HEK293T (cell line): ENCODE measurements at regions not wholly inside any gene's neighbourhood (a gene's known extent, or its start where the extent isn't known, plus 50 kb on each side); places are given as distances from the start of the nearest gene placed in this dataset.

Experiments
- CTCF ChIA-PET: fragments of 350-600 bp; formaldehyde crosslinking; extraction: SDS; loops from one replicate; lab custom pipeline; 2021; ENCODE audit warnings: antibody characterized with exemption, inconsistent platforms; lab: Yijun Ruan, JAX
- POLR2A ChIA-PET: fragments of 350-600 bp; formaldehyde crosslinking; extraction: SDS; loops from one replicate; lab custom pipeline; 2020; ENCODE audit warnings: antibody characterized with exemption, inconsistent platforms; lab: Yijun Ruan, JAX
- DNase-seq: peaks from one replicate; pipeline ENCODE4 v3.0.0; 2012; ENCODE audit warnings: mixed read lengths; ENCODE audit errors: extremely low spot score
- ARNT ChIP-seq: fragments of 450-650 bp; IDR thresholded peaks from 2 replicates; pipeline ENCODE4 v1.6.1; 2017; ENCODE audit warnings: mild to moderate bottlenecking
- BHLHE40 ChIP-seq: fragments of 450-650 bp; IDR thresholded peaks from 2 replicates; pipeline ENCODE4 v1.6.1; 2016; ENCODE audit warnings: mild to moderate bottlenecking, moderate library complexity, borderline replicate concordance
- CTBP1 ChIP-seq: fragments of 450-650 bp; IDR thresholded peaks from 2 replicates; pipeline ENCODE4 v1.6.1; 2016; ENCODE audit warnings: borderline replicate concordance
- ELF4 ChIP-seq: fragments of 450-650 bp; IDR thresholded peaks from 2 replicates; pipeline ENCODE4 v1.6.1; 2017; ENCODE audit warnings: antibody characterized with exemption
- FOXA1 ChIP-seq: fragments of 450-650 bp; IDR thresholded peaks from 2 replicates; pipeline ENCODE4 v1.6.1; 2016; ENCODE audit warnings: mild to moderate bottlenecking
- FOXK2 ChIP-seq: fragments of 450-650 bp; IDR thresholded peaks from 2 replicates; pipeline ENCODE4 v1.6.1; 2016; ENCODE audit warnings: mild to moderate bottlenecking
- FOXM1 ChIP-seq: fragments of 450-650 bp; IDR thresholded peaks from 2 replicates; pipeline ENCODE4 v1.6.1; 2017; ENCODE audit warnings: mild to moderate bottlenecking, borderline replicate concordance
- HDGF ChIP-seq: fragments of 450-650 bp; IDR thresholded peaks from 2 replicates; pipeline ENCODE4 v1.6.1; 2017; ENCODE audit warnings: antibody characterized with exemption, borderline replicate concordance
- L3MBTL2 ChIP-seq: fragments of 450-650 bp; conservative IDR thresholded peaks from 2 replicates; pipeline ENCODE4 v1.6.1; 2016; ENCODE audit warnings: mild to moderate bottlenecking
- LEF1 ChIP-seq: fragments of 450-650 bp; IDR thresholded peaks from 2 replicates; pipeline ENCODE4 v1.6.1; 2017; ENCODE audit warnings: mild to moderate bottlenecking, borderline replicate concordance
- NFRKB ChIP-seq: fragments of 450-650 bp; IDR thresholded peaks from 2 replicates; pipeline ENCODE4 v1.6.1; 2016; ENCODE audit warnings: mild to moderate bottlenecking, moderate library complexity
- SP1 ChIP-seq: fragments of 450-650 bp; IDR thresholded peaks from 2 replicates; pipeline ENCODE4 v1.6.1; 2017
- SUZ12 ChIP-seq: fragments of 450-650 bp; IDR thresholded peaks from 2 replicates; pipeline ENCODE4 v1.6.1; 2016; ENCODE audit warnings: mild to moderate bottlenecking
- TARDBP ChIP-seq: fragments of 450-650 bp; IDR thresholded peaks from 2 replicates; pipeline ENCODE4 v1.6.1; 2016
- ZNF384 ChIP-seq: fragments of 450-650 bp; IDR thresholded peaks from 2 replicates; pipeline ENCODE4 v1.6.1; 2016
- TF ChIP-seq, protein P1 (sequence below): fragments of 450-650 bp; IDR thresholded peaks from 2 replicates; pipeline ENCODE4 v1.6.1; 2016

DNA sequence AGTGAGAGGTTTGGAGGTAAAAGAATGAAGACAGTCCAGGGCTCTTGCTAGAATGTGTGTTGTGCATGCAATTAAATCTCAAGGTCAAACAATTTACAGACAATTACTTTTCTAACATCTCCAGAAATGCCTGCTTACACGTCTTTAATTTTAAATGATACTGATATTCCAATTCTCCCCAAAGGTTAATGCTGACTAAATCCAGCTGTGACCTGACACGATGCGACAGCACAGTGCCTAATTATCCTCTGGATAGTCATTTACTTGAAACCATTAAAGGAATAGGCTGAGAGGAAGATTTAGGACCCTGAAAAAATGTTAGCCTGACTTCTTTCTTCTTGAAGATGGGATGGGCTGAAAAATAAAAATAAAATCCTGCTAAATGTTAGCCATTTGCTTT is 178.2 kb upstream of the MMS22L start:
- DNase-seq: no peak
- ChIA-PET POLR2A (no interaction called here), CTCF (no interaction called here)
- no peak for TF ChIP-seq CTBP1
- TF ChIP-seq, protein P1, sequence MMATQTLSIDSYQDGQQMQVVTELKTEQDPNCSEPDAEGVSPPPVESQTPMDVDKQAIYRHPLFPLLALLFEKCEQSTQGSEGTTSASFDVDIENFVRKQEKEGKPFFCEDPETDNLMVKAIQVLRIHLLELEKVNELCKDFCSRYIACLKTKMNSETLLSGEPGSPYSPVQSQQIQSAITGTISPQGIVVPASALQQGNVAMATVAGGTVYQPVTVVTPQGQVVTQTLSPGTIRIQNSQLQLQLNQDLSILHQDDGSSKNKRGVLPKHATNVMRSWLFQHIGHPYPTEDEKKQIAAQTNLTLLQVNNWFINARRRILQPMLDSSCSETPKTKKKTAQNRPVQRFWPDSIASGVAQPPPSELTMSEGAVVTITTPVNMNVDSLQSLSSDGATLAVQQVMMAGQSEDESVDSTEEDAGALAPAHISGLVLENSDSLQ: no peak
- TF ChIP-seq LEF1: no peak
- no peak for TF ChIP-seq FOXA1
- no peak for TF ChIP-seq FOXM1
- TF ChIP-seq FOXK2: no peak
- no peak for TF ChIP-seq NFRKB
- no peak for TF ChIP-seq TARDBP
- no peak for TF ChIP-seq BHLHE40
- no peak for TF ChIP-seq ARNT
- TF ChIP-seq HDGF: no peak
- no peak for TF ChIP-seq SP1

DNA sequence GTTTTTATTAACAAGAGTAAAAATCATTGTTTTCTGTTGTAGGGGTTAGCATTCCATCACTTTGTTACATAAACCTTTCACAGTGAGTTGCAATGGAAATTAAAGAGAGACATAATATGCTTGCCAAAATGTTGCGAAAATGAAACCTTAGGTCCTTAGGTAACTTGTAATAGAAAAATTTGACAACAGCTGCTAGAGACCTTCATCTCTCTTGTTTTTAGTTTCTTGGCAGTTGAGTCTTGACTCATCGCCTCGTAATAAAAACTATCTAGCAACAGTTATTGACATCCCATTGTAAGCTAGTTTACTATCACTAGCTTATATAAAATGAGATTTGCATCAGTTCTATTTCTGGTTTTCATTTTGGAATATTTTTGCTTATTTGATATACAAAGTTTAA is 179.0 kb upstream of the MMS22L start:
- DNase-seq: no peak
- TF ChIP-seq, protein P1: no peak
- TF ChIP-seq ELF4: no peak
- no peak for TF ChIP-seq LEF1
- TF ChIP-seq FOXA1: no peak
- no peak for TF ChIP-seq L3MBTL2
- TF ChIP-seq SUZ12: no peak
- TF ChIP-seq NFRKB: no peak
- no peak for TF ChIP-seq ZNF384
- no peak for TF ChIP-seq ARNT
- TF ChIP-seq FOXM1: no peak
- CTCF ChIA-PET: no interaction called here
- POLR2A ChIA-PET: no interaction called here

DNA sequence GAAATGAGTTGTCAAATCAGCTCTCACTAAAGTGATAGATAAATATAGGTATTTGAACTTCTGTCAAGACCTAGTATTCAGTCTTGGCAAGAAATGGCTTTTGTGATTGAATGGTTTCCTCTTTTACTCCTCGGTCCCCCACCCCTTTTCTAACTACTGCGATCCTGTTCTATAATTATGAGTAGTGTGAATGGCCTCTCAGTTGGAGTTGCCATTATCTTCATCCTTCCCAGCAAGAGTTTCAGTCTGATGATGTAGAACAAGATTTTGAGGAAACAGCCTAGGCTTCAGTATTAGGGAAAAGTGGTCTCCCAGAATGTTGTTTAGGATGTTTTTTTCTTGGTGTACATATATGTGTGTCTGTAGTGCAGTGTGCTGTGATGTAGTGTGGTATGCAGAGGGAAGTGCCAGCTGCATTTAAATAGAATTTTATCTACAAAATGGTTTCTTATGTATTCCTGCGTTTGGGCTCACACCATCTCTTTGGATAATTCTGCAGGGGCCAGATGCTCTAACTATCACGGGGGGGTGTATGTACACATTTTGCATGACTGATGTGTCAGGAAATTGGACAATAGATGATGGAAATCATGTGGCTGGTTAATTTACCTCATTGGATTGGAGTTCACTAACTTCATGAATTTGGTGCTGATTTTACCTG is 180.1 kb upstream of the MMS22L start:
- POLR2A ChIA-PET: no interaction called here
- DNase-seq: no peak

DNA sequence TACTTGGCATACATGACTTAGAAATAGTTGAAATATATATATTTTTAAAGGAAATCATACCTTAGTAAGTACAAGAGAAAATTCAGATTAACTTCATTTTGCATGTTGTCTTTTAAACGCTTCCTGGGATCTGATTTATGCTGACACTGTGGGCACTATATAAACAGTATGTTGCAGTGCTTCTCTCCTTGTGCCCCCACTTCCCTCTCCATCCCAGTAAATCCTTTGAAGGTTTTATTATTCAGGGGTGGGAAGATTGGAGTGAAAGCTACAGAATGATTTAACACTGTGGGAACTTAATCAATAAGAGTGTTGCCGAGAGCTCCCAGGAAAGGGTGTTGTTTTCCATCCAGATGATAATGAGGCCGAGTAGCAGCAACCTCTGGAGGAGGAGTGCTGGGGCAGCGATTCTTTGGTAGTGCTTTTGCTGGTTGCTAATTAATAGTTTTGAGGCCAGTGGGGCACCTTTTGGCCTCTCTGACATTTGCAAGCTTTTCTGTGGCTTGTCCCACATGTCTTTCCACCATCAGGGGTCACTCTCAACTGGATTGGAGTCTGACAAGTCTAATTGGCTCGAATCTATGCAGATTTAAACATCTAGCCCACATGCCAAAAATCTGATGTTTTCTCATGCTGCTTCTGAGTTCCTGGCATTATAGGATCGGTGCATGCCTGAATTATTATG is 183.0 kb upstream of the MMS22L start:
- DNase-seq: no peak
- CTCF ChIA-PET: interaction anchor here (0.7 to 0.9 kb wide), 2 partner anchors 29 to 357 kb away, joined by 3 read pairs; no protein-coding TSS in a partner anchor
- TF ChIP-seq SP1 (no peak), BHLHE40 (no peak), HDGF (no peak), SUZ12 (no peak), FOXA1 (no peak), FOXM1 (no peak), ZNF384 (no peak), ARNT (no peak), TARDBP (no peak), LEF1 (no peak), FOXK2 (no peak)
- TF ChIP-seq, protein P1: no peak
- POLR2A ChIA-PET: no interaction called here

More for the DNA sequence above, 180.1 kb upstream of the MMS22L start:
- CTCF ChIA-PET: no interaction called here
- no peak for TF ChIP-seq FOXM1
- no peak for TF ChIP-seq HDGF
- TF ChIP-seq FOXA1: no peak
- no peak for TF ChIP-seq NFRKB
- TF ChIP-seq L3MBTL2: no peak
- TF ChIP-seq BHLHE40: no peak
- no peak for TF ChIP-seq SUZ12
- no peak for TF ChIP-seq TARDBP
- TF ChIP-seq ELF4: no peak
- TF ChIP-seq, protein P1: no peak
- no peak for TF ChIP-seq SP1
- no peak for TF ChIP-seq CTBP1
- no peak for TF ChIP-seq FOXK2
- TF ChIP-seq ZNF384: no peak
- no peak for TF ChIP-seq ARNT
- no peak for TF ChIP-seq LEF1

DNA sequence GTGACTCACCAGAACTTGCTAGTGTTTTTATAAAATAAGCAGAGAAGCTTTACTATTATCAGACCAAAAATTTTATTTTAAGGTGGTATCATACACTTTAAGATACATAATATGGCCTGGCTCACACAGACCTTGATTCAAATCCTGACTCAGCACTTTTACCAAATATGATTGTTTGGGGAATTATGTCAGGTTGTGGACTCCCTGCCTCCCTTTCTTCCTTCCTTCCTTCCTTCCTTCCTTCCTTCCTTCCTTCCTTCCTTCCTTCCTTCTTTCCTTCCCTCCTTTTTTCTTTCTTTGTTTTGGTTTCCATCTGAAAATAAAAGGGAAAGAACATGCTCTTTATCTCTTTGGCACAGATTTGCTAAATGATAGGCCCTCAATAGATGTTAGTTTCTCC is 186.0 kb upstream of the MMS22L start:
- CTCF ChIA-PET: no interaction called here
- POLR2A ChIA-PET: interaction anchor here (0.6 kb wide), 1 partner anchor 1094 kb away, joined by 3 read pairs; no protein-coding TSS in a partner anchor
- TF ChIP-seq ARNT (no peak), FOXM1 (no peak)
- DNase-seq: no peak

DNA sequence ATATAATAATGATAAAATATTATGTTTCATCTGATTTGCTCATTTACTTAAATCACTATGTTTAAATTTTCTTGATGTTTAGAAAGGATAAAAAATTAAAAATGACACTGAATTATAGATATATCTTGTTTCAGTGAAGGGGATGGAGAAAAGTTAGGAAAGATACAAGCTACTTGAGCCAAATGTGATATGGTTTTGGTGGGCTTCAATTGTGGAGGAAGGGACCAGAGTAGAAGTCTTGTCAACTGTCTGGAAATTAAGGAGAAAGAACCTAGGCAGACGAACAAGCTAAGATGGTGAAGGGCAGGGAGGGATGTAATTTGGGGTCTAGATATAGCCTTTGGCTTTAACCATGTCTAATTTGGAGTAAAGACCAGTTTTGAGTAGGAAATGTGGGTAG is 186.4 kb upstream of the MMS22L start:
- ChIA-PET POLR2A (no interaction called here), CTCF (no interaction called here)
- TF ChIP-seq LEF1 (no peak), ARNT (no peak), FOXK2 (no peak), L3MBTL2 (no peak)
- TF ChIP-seq, protein P1: no peak
- DNase-seq: no peak
